ENCODE measurements at regions not wholly inside any gene's neighbourhood (a gene's known extent, or its start where the extent isn't known, plus 50 kb on each side); places are given as distances from the start of the nearest gene placed in this dataset.

- no peak for DNase-seq (ENCODE audit: low read depth, low spot score)
- in situ Hi-C loops (cut with HindIII; ENCODE audit: low sequenced_read_pairs), result no loop called here
- TF ChIP-seq CTCF (IDR thresholded peaks at IDR 0.05; ENCODE audit: low read depth, low read length), result no peak
- no peak overlapping the region for H3K4me3 ChIP-seq (ENCODE audit: low read depth, low read length)
Measured at GRCh38 chr3:24588629-24589512, 94.2 kb upstream of the THRB start.

- in situ Hi-C loops (cut with HindIII; ENCODE audit: low sequenced_read_pairs), result no loop called here
- no peak for DNase-seq (ENCODE audit: low read depth, low spot score)
- H3K4me3 ChIP-seq (ENCODE audit: low read depth, low read length), result no peak overlapping the region
- no peak for TF ChIP-seq CTCF (IDR thresholded peaks at IDR 0.05; ENCODE audit: low read depth, low read length)
Measured at GRCh38 chr3:24589513-24589851, 94.8 kb upstream of the THRB start.

- no peak for DNase-seq (ENCODE audit: low read depth, low spot score)
- TF ChIP-seq CTCF (IDR thresholded peaks at IDR 0.05; ENCODE audit: low read depth, low read length), result no peak
- in situ Hi-C loops (cut with HindIII; ENCODE audit: low sequenced_read_pairs), result no loop called here
- H3K4me3 ChIP-seq (ENCODE audit: low read depth, low read length), result no peak overlapping the region
Measured at GRCh38 chr3:24589931-24590880, 95.6 kb upstream of the THRB start.

GRCh38 chr3:24591191-24591590 is 96.5 kb upstream of the THRB start:
- no peak for TF ChIP-seq CTCF (IDR thresholded peaks at IDR 0.05; ENCODE audit: low read depth, low read length)
- in situ Hi-C loops (cut with HindIII; ENCODE audit: low sequenced_read_pairs), result no loop called here

GRCh38 chr3:24591661-24592555 is 97.3 kb upstream of the THRB start:
- in situ Hi-C loops (cut with HindIII; ENCODE audit: low sequenced_read_pairs), result no loop called here

More at GRCh38 chr3:24591191-24591590, 96.5 kb upstream of the THRB start:
- no peak for DNase-seq (ENCODE audit: low read depth, low spot score)
- H3K4me3 ChIP-seq (ENCODE audit: low read depth, low read length), result no peak overlapping the region

More at GRCh38 chr3:24591661-24592555, 97.3 kb upstream of the THRB start:
- H3K4me3 ChIP-seq (ENCODE audit: low read depth, low read length), result no peak overlapping the region
- TF ChIP-seq CTCF (IDR thresholded peaks at IDR 0.05; ENCODE audit: low read depth, low read length), result no peak
- no peak for DNase-seq (ENCODE audit: low read depth, low spot score)

All from astrocyte of the spinal cord (primary cell).